Naive thymus-derived CD8-positive, alpha-beta T cell (primary cell): ENCODE measurements at regions not wholly inside any gene's neighbourhood (a gene's known extent, or its start where the extent isn't known, plus 50 kb on each side); places are given as distances from the start of the nearest gene placed in this dataset.
A peak's percentile ranks its signal among the peaks of the same experiment; 100 is the strongest.

Experiments
- ATAC-seq, 2 donors: fragments of 150-1000 bp; cut with Tn5 transposase in 1 of 2; sonication (Bioruptor Pico), chemical (Tn5 transposase) in 1 of 2; 1 replicate in 1 of 2; 2 replicates in 1 of 2; pipeline ENCODE4 v1.10.0; 2021; ENCODE audit warnings: mild to moderate bottlenecking in 2 of 2, moderate library complexity in 2 of 2
- POLR2A ChIA-PET: fragments of 350-600 bp; sonication (Branson Sonifier 250); formaldehyde crosslinking; loops from one replicate; lab custom pipeline; 2021; ENCODE audit warnings: antibody characterized with exemption; lab: Charles Lee
- DNase-seq, 10 donors: peaks; one replicate each; pipeline versions ENCODE4 v3.0.0 to v3.0.0-alpha.2; 2020 to 2022
- H3K27ac Mint-ChIP-seq, 10 donors: one replicate each; pipeline ENCODE4 v1.8.0; 2020 to 2022; ENCODE audit warnings: mild to moderate bottlenecking in 10 of 10, mixed read lengths in 10 of 10, moderate library complexity in 4 of 10, inconsistent platforms in 1 of 10
- H3K27me3 Mint-ChIP-seq, 5 donors: one replicate each; pipeline ENCODE4 v1.8.0; 2021 to 2022; ENCODE audit warnings: mixed read lengths in 5 of 5
- H3K36me3 Mint-ChIP-seq, 3 donors: one replicate each; pipeline ENCODE4 v1.8.0; 2020 to 2022; ENCODE audit warnings: mixed read lengths in 3 of 3, mild to moderate bottlenecking in 2 of 3, inconsistent platforms in 1 of 3
- H3K4me1 Mint-ChIP-seq, 4 donors: one replicate each; pipeline ENCODE4 v1.8.0; 2021 to 2022; ENCODE audit warnings: mixed read lengths in 4 of 4
- H3K4me3 Mint-ChIP-seq, 10 donors: one replicate each; pipeline ENCODE4 v1.8.0; 2020 to 2022; ENCODE audit warnings: mild to moderate bottlenecking in 10 of 10, mixed read lengths in 10 of 10, moderate library complexity in 6 of 10, inconsistent platforms in 1 of 10
- H3K9me3 Mint-ChIP-seq, 9 donors: one replicate each; pipeline ENCODE4 v1.8.0; 2020 to 2022; ENCODE audit warnings: mixed read lengths in 9 of 9, mild to moderate bottlenecking in 3 of 9, inconsistent platforms in 1 of 9, moderate library complexity in 1 of 9

- no peak overlapping the region for H3K27ac Mint-ChIP-seq
- no peak overlapping the region for H3K4me3 Mint-ChIP-seq
- DNase-seq (no peak), ATAC-seq (no peak)
- peaks cover 0 to 23% (median 19%) of the 10 kb centered on the region in 3 donors for H3K36me3 Mint-ChIP-seq
- POLR2A ChIA-PET, result no interaction called here
- no peaks in the 10 kb centered on the region for H3K9me3 Mint-ChIP-seq
- H3K27me3 Mint-ChIP-seq, result no peaks in the 10 kb centered on the region
- H3K4me1 Mint-ChIP-seq, result peaks cover 0 to 6% (median 3%) of the 10 kb centered on the region in 4 donors
Measured at GRCh38 chr13:99828123-99828522, 143.4 kb downstream of the ZIC5 start.

DNA sequence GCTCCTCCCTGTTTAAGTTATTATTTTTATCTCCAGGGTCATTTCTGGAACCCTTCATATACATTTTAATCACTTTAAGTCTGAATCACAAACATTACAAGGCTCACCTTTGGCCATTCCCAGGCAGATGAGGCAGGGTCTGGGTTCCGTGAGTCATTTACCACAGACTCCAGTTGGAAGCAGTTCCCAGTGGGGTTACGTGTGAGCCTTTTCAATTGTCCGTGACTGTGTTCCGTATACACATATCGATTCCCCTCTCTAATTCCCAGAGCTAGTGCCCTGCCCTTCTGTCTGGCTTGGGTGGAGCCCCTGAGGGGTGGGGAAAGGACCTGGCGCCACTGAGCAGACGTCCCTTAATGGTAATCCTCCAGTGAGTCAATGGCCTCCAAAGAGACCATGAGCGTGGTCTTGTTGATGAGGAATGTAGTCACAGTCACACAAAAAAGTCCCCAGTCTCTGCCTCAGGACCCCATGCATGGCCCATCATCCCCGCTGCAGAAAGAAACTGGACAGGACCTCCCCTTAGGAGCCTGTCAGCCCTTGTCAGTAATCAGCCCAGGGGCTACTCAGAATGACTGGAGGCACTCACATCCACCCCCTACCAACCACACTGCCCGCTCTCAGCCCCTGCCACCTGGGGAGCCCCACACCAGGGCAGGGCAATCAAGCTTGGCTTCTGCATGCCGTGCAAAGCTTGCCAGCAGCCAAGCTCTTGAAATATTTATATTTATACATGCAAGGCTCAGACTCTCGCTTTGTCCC is 144.4 kb downstream of the ZIC5 start:
- peaks cover 0 to 3% (median 0%) of the 10 kb centered on the region in 9 donors for H3K9me3 Mint-ChIP-seq
- peaks cover 0 to 6% (median 3%) of the 10 kb centered on the region in 4 donors for H3K4me1 Mint-ChIP-seq
- ATAC-seq, result no peak
- peak overlapping the region in 1 of 10 donors; percentile 15 for H3K27ac Mint-ChIP-seq
- no peak overlapping the region for H3K4me3 Mint-ChIP-seq
- peaks cover 0 to 28% (median 27%) of the 10 kb centered on the region in 3 donors for H3K36me3 Mint-ChIP-seq
- H3K27me3 Mint-ChIP-seq, result no peaks in the 10 kb centered on the region
- DNase-seq, result no peak
- POLR2A ChIA-PET, result no interaction called here

GRCh38 chr13:99823961-99824360 is 147.6 kb downstream of the ZIC5 start:
- H3K4me3 Mint-ChIP-seq, result no peak overlapping the region
- H3K27ac Mint-ChIP-seq, result no peak overlapping the region
- H3K9me3 Mint-ChIP-seq, result peaks cover 0 to 8% (median 0%) of the 10 kb centered on the region in 9 donors
- no peak for ATAC-seq
- no peak for DNase-seq
- peaks cover 0 to 26% (median 26%) of the 10 kb centered on the region in 3 donors for H3K36me3 Mint-ChIP-seq
- no peaks in the 10 kb centered on the region for H3K27me3 Mint-ChIP-seq
- peaks cover 0 to 5% (median under 1%) of the 10 kb centered on the region in 4 donors for H3K4me1 Mint-ChIP-seq
- POLR2A ChIA-PET, result no interaction called here

- H3K4me1 Mint-ChIP-seq, result peaks cover 9 to 12% (median 10%) of the 10 kb centered on the region in 4 donors
- no peak overlapping the region for H3K4me3 Mint-ChIP-seq
- DNase-seq, result no peak
- H3K27ac Mint-ChIP-seq, result no peak overlapping the region
- POLR2A ChIA-PET, result no interaction called here
- no peak for ATAC-seq
- H3K36me3 Mint-ChIP-seq, result peaks cover 0 to 25% (median 19%) of the 10 kb centered on the region in 3 donors
- no peaks in the 10 kb centered on the region for H3K27me3 Mint-ChIP-seq
- H3K9me3 Mint-ChIP-seq, result peaks cover 0 to 8% (median 0%) of the 10 kb centered on the region in 9 donors
Measured at GRCh38 chr13:99822820-99823219, 148.7 kb downstream of the ZIC5 start.

- H3K27ac Mint-ChIP-seq, result peak overlapping the region in 1 of 10 donors; percentile 33
- ATAC-seq, result no peak
- POLR2A ChIA-PET, result no interaction called here
- no peak overlapping the region for H3K4me3 Mint-ChIP-seq
- peaks cover 13 to 22% (median 17%) of the 10 kb centered on the region in 4 donors for H3K4me1 Mint-ChIP-seq
- DNase-seq, result no peak
- peaks cover 0 to 8% (median 0%) of the 10 kb centered on the region in 9 donors for H3K9me3 Mint-ChIP-seq
- no peaks in the 10 kb centered on the region for H3K27me3 Mint-ChIP-seq
- H3K36me3 Mint-ChIP-seq, result peaks cover 0 to 22% (median 17%) of the 10 kb centered on the region in 3 donors
Measured at GRCh38 chr13:99821741-99822140, 149.8 kb downstream of the ZIC5 start.

GRCh38 chr13:99819967-99820366 is 151.6 kb downstream of the ZIC5 start:
- Mint-ChIP-seq H3K27me3 (no peaks in the 10 kb centered on the region), H3K9me3 (peaks cover 0 to 8% (median 0%) of the 10 kb centered on the region in 9 donors), H3K27ac (peak overlapping the region in 4 of 10 donors; percentile 18 to 55 (median 40)), H3K4me1 (peaks cover 13 to 23% (median 21%) of the 10 kb centered on the region in 4 donors), H3K36me3 (peaks cover 0 to 16% (median 13%) of the 10 kb centered on the region in 3 donors), H3K4me3 (no peak overlapping the region)
- POLR2A ChIA-PET, result interaction anchor here (0.7 kb wide), 1 partner anchor 265 kb away, joined by 3 read pairs; no protein-coding TSS in a partner anchor
- ATAC-seq (no peak), DNase-seq (no peak)

DNA sequence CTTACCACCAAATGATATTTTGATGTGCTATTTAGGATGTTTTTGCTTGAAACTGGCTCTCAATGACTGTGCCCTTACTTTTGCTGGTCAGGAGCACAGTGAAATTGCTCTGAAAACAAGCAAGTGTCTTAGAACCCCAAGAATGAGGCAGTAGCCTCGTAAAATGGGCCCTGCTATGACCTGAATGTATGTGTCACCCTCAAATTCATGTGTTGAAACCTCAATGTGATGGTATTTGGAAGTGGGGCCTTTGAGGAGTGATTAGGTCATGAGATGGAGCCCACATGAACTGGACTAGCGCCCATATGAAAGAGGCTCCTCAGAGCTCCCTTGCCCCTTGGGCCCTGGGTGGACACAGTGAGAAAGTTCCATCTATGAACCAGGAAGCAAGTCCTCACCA is 155.2 kb downstream of the ZIC5 start:
- ATAC-seq (no peak), DNase-seq (no peak)
- Mint-ChIP-seq H3K27me3 (no peaks in the 10 kb centered on the region), H3K4me3 (no peak overlapping the region), H3K4me1 (peaks cover 13 to 23% (median 21%) of the 10 kb centered on the region in 4 donors), H3K27ac (peak overlapping the region in 6 of 10 donors; percentile 12 to 87 (median 53)), H3K36me3 (peaks cover 0 to under 1% (median 0%) of the 10 kb centered on the region in 3 donors), H3K9me3 (peaks cover 0 to 3% (median 0%) of the 10 kb centered on the region in 9 donors)
- POLR2A ChIA-PET, result no interaction called here

DNA sequence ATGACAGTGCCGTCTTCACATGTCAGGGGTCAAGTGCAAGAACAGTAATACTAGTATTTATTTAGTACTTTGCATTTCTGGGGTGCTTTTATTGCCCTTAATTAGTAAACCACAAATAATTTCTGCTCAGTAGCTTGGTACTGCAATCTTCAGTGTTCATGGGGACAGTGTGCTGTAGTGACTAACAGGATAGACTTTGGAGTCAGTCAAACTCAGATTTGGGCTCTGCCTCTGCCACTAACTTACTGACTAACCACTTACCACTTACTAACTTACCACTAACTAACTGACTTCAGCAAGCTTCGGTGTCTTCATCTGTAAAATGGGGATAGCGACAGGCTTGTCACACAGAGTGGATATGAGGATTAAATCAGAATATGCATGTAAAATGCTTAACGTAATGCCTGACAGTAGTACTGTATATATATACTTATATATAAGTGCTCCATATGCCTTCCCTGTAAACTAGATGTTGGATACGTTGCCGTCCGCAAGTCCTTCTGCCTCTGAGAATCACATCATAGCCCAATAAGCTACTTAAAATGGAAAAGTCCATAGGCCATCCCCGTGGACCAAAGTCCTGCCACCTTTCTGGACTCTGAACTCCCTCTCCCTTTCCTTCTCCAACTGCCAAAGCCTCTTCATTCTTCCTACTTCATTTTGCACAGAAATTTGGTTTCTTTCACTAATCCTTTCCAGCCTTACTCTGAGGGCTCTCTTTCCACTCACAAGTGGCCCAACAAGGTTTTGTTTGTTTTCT is 158.1 kb downstream of the ZIC5 start:
- Mint-ChIP-seq H3K4me3 (no peak overlapping the region), H3K4me1 (peaks cover 11 to 20% (median 18%) of the 10 kb centered on the region in 4 donors), H3K9me3 (no peaks in the 10 kb centered on the region), H3K36me3 (peaks cover 0 to 1% (median 0%) of the 10 kb centered on the region in 3 donors), H3K27ac (peak overlapping the region in 1 of 10 donors; percentile 20), H3K27me3 (no peaks in the 10 kb centered on the region)
- DNase-seq, result no peak
- POLR2A ChIA-PET, result no interaction called here
- ATAC-seq, result no peak

DNA sequence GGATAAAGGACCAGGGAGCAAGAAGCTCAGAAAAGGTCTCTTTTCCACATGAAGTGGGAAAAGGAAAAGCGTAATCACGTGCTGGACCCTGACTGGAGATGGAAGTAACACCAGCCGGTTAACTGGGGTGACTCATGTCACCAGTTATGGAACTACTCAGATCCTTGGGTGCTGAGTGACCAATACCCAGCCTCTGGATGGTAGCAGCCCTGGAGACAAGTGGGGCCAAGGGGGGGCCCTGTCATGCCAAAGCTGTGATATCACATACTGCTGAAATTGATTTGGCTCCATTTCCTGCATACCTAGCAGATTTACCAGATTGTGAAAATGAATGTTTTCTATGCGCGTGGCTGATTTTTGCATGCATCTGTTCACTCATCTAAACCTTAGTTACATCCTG is 158.9 kb downstream of the ZIC5 start:
- no peak for ATAC-seq
- no peak for DNase-seq
- H3K4me3 Mint-ChIP-seq, result no peak overlapping the region
- H3K27me3 Mint-ChIP-seq, result no peaks in the 10 kb centered on the region
- H3K9me3 Mint-ChIP-seq, result no peaks in the 10 kb centered on the region
- H3K36me3 Mint-ChIP-seq, result peaks cover 0 to 1% (median 0%) of the 10 kb centered on the region in 3 donors
- POLR2A ChIA-PET, result no interaction called here
- no peak overlapping the region for H3K27ac Mint-ChIP-seq
- peaks cover 6 to 11% (median 9%) of the 10 kb centered on the region in 4 donors for H3K4me1 Mint-ChIP-seq

- no peaks in the 10 kb centered on the region for H3K27me3 Mint-ChIP-seq
- ATAC-seq, result no peak
- no peaks in the 10 kb centered on the region for H3K9me3 Mint-ChIP-seq
- no peak for DNase-seq
- peaks cover 0 to 1% (median 0%) of the 10 kb centered on the region in 3 donors for H3K36me3 Mint-ChIP-seq
- no peak overlapping the region for H3K27ac Mint-ChIP-seq
- no peak overlapping the region for H3K4me3 Mint-ChIP-seq
- POLR2A ChIA-PET, result no interaction called here
- H3K4me1 Mint-ChIP-seq, result peaks cover 0 to 2% (median under 1%) of the 10 kb centered on the region in 4 donors
Measured at GRCh38 chr13:99811067-99811700, 160.4 kb downstream of the ZIC5 start.

DNA sequence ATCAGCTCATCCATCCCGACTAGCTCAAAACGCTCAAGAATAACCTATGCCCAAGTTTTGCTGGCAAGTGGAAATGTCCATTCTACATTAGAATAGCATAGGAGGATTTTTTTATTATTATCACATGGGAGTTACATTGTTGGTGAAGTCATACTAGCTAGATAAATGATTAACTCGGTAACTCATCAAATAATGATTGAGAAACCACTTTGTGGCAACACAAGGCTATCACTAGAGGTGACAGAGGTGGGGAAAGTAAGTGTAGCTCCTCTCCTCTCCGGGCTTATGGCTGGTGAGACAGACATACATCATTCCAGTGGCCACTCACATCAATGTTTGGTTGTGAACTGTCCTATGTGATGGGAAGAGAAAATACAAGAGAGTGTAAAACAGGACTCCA is 161.6 kb downstream of the ZIC5 start:
- Mint-ChIP-seq H3K4me1 (peaks cover 0 to 2% (median 0%) of the 10 kb centered on the region in 4 donors), H3K9me3 (no peaks in the 10 kb centered on the region), H3K27me3 (no peaks in the 10 kb centered on the region), H3K27ac (peak overlapping the region in 1 of 10 donors; percentile 76), H3K4me3 (no peak overlapping the region), H3K36me3 (peaks cover 0 to 3% (median 0%) of the 10 kb centered on the region in 3 donors)
- DNase-seq, result no peak
- POLR2A ChIA-PET, result interaction anchor here (1.2 kb wide), 1 partner anchor 9 kb away, joined by 5 read pairs; no protein-coding TSS in a partner anchor
- no peak for ATAC-seq

GRCh38 chr13:99809496-99809895 is 162.1 kb downstream of the ZIC5 start:
- Mint-ChIP-seq H3K36me3 (peaks cover 0 to 3% (median 0%) of the 10 kb centered on the region in 3 donors), H3K4me1 (peaks cover 0 to 2% (median 0%) of the 10 kb centered on the region in 4 donors), H3K4me3 (no peak overlapping the region), H3K27ac (no peak overlapping the region), H3K9me3 (no peaks in the 10 kb centered on the region), H3K27me3 (no peaks in the 10 kb centered on the region)
- DNase-seq (no peak), ATAC-seq (no peak)
- POLR2A ChIA-PET, result interaction anchor here (1.2 kb wide), 1 partner anchor 9 kb away, joined by 5 read pairs; no protein-coding TSS in a partner anchor
